Glomerular visceral epithelial cell (primary cell): ENCODE measurements at regions not wholly inside any gene's neighbourhood (a gene's known extent, or its start where the extent isn't known, plus 50 kb on each side); places are given as distances from the start of the nearest gene placed in this dataset.
"Not testable (repeated sequence)": the region's sequence is repeated elsewhere in the genome, so short reads cannot be mapped to it uniquely, and the experiment has no call there.

Source experiments
- DNase-seq: peaks from one replicate; pipeline ENCODE4 v3.0.0-alpha.2; 2016; ENCODE audit errors: extremely low spot score

- DNase-seq, result not testable (repeated sequence)
Measured at GRCh38 chrX:31014474-31014873, 57.4 kb downstream of the FTHL17 start.

DNA sequence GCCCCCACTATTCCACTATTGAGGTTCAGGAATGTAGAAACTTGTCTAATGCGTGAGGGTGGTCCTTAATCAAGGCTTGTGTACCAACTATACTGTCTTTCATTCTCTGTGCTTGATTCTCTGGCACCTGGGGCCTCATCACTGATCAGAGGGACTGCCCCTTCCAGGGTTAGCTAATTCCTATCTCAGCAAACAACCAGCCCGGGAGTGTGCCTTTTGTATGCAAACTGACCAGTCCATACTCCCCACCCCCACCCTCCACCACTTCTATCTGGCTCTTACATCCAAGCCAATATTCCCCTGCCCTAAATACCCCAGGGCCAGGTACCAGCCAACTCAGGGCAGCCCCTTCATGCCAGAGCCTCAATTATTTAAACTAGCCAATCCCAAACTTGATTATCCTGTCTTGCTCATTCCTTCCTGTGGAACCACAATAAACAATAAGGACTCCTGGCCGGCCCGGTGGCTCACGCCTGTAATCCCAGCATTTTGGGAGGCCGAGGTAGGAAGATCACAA is 59.3 kb downstream of the FTHL17 start:
- no peak for DNase-seq

- no peak for DNase-seq
Measured at GRCh38 chrX:31007321-31007720, 64.5 kb downstream of the FTHL17 start.

- DNase-seq, result no peak
Measured at GRCh38 chrX:31006027-31006426, 65.8 kb downstream of the FTHL17 start.

DNA sequence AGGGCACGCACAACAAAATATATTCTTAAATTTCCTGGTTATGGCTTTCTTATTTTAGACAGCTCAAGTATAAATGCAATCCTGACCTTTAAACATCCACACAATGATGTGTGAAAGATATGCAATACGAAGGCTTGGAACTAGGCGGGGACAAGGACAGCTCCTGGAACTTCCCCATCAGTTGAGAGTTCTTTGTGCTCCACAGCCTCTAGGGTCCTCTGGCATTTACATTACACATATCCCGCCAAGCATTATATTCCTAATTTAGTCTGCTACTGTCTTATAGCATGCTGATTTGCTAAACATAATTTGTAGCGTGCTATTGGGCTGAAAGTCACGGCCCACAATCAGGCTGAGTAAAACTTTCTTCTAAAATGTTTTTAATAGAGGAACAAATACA is 74.4 kb downstream of the FTHL17 start:
- no peak for DNase-seq

GRCh38 chrX:30995705-30996104 is 76.1 kb downstream of the FTHL17 start:
- no peak for DNase-seq

DNA sequence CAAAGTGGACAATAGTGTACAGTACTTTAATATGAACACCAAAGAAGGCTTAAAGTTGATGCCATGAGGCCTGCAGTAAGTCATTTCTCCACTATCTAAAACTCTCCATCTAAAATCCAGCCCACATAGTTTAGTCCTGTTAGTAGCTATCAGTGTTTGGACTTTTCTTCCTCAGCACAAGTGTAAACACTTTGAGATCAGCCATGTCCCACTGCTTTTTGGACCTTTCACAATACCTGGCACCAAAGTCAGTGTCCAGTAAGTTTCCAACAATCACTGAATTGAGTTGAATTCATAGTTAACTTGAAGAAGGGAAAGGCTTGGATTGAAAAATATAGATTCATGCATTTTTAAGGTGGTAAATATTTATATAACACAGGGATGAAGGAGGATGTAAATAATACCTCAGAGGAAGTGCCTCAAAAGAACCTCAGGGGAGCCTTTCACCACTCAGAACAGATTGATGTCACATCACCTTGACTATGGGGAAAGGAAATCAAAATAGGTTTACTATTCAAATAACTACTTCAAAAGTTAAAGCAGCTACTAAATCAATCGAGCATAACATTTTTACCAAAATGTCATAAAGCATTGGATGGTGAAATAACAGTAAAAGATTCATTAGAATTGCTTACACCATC is 76.7 kb downstream of the FTHL17 start:
- DNase-seq, result no peak

- not testable (repeated sequence) for DNase-seq
Measured at GRCh38 chrX:30994018-30994417, 77.8 kb downstream of the FTHL17 start.

DNA sequence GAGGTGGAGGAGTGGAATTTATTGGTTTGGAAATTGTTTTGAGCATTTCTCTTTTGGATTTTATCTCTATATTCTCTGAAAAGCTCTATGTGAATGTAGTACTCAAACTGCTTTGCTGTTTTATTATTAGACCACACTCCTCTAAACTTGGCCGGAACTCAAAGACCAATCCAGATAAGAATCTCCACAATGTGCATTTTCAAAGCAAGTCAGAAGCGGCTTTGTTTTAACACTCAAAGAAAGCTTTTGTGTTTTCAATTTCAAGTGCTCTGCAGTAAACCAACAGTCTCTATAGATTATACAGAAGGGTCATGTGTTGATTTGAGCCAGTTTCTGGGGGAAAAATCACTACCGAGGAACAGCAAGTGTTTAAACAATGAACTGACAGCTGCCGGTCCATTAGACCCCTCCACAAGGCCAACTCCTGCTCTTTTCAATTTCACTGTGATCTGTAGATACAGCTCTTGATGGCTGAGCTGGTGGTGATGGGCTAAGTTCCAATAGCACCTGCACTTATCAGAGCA is 79.4 kb downstream of the FTHL17 start:
- no peak for DNase-seq

- DNase-seq, result no peak
Measured at GRCh38 chrX:30990361-30990760, 81.5 kb downstream of the FTHL17 start.

DNA sequence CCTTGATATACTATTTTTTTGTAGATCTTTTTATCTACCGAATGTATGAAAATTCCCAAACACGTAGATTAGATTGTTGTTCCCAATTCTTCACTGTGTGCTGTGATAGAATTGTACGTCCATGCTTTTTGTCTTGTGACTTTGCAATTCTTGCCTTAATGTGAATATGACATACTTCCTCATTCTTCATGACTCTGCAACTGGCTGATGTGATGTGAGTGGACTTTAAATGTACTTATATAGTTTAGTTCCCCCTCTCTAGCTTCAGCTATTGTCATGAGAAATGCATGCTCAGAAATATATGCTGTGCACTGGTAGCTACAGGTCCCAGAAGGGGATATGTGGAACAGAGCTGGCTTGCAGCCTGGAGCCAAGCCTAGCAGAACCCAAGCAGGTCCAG is 89.4 kb downstream of the FTHL17 start:
- DNase-seq, result no peak

DNA sequence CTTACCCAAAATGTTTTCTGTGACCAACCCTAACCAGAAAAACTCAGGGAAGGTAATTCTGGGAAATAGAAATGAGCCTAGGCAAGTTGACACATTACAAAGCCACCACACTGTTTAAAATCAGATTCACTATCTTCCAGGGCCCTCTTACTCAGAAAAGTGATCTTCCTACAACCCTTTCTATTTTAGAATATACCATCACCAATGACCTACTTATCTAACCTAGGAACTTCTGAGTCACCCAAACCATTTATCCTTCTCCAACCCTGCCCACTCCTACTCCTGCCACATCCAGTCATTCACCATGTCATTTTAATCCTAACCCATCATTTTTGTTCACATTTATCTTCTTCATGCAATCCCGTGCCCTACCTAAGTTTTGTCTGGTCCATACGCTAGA is 89.9 kb downstream of the FTHL17 start:
- no peak for DNase-seq

- no peak for DNase-seq
Measured at GRCh38 chrX:30979271-30979670, 90.2 kb upstream of the TAB3 start.

- no peak for DNase-seq
Measured at GRCh38 chrX:30975467-30975866, 86.4 kb upstream of the TAB3 start.

- no peak for DNase-seq
Measured at GRCh38 chrX:30973784-30974427, 84.9 kb upstream of the TAB3 start.

GRCh38 chrX:30971774-30972603 is 82.9 kb upstream of the TAB3 start:
- DNase-seq, result peak; percentile 8

DNA sequence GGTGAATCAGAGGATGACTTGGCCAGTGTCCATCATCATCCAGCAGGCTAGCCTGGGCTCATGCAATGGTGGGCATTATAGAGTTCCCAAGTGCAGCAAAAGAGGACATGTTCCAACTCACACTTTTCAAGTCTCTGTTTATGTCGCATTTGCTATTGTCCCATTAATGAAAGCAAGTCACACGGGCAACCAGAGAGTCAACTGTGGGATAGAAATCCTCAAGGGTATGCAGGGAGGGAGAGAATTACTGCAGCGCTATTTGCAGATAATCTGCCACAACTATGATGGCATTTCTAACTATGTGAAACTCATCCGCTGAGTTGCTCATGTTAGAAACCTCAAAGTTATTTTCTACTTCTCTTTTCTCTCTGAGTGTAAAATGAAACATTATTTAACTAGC is 78.5 kb upstream of the TAB3 start:
- peak; percentile 0 for DNase-seq

DNA sequence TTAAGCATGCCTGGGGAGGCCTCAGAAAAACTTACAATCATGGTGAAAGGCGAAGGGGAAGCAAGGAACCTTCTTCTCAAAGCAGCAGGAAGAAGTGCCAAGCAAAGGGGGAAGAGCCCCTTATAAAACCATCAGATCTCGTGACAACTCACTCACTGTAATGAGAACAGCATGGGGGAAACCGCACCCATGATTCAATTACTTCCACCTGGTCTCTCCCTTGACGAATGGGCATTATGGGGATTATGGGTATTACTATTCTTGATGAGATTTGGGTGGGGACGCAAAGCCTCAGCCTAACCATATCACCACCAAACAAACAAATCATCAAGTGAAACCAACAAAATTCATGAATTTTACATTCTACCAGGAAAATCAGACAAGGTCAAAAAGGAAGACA is 76.7 kb upstream of the TAB3 start:
- no peak for DNase-seq

DNA sequence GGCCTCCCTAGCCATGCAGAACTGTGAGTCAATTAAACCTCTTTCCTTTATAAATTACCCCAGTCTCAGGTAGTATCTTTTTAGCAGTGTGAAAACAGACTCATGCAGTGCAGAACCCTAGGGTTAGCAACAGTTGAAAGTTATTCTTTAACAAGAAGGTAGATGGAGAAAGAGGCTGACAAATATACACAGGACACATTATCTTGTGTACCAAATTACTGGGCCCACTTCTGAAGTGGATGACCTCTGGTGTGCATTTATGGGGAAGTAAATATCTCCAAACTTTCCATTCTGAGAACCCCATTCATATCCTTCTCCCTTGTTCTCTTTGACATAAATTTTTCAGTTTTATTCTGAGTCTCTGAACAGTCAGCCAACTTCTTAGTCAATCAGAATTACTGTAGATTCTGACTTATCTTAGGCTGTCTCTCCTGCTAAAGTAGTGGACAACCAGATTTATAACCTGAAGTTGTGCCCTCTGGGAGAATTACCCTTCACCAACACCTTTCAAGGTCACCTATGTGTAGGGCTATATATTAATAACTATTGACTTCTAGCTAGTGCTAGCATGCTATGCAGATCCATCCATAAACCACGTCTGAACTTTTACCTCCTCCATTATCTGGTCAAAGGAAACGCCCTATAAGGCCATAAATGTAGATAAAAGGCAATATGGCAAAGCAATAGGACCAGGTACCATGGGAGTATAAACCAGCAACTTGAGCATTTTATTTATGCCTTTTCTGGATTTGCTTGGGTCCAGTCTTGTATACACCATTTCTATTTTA is 72.5 kb upstream of the TAB3 start:
- DNase-seq, result no peak

DNA sequence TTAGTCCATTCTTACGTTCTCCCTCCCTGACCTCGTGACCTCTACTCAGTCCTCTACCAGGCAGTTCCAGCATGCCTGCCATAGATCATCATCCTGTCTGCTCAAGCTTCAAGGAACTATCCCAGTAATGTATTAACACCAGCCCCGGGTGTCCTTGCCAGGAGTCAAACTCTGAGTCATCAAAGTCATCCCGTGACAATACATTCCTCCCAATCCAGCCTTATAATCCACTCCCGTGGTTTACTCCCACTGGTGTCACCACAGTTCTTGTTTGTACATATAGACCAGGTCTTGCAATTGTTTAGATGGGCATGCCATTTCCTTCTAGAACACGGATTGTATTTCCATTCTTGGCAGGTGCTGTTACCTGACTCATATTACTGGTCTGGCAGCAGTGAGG is 68.7 kb upstream of the TAB3 start:
- DNase-seq, result peak; percentile 77

DNA sequence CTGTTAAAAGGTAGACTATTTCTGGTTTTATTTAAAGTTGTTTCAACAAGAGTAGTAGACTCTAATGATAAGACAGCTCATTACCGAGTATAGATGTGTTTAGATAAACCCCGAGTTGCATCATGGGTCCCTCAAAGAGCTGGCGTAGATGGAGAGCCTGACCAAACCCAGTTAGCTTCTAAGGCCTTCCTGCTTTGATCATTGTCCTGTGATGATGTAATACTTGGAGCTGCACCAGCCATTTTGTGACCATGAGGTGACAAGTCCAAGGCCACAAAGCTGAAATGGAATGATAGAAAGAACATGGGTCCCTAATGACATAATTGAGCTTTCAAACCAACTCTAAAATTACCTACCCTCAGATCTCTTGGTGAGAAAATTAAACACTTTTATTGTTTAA is 66.6 kb upstream of the TAB3 start:
- no peak for DNase-seq

DNA sequence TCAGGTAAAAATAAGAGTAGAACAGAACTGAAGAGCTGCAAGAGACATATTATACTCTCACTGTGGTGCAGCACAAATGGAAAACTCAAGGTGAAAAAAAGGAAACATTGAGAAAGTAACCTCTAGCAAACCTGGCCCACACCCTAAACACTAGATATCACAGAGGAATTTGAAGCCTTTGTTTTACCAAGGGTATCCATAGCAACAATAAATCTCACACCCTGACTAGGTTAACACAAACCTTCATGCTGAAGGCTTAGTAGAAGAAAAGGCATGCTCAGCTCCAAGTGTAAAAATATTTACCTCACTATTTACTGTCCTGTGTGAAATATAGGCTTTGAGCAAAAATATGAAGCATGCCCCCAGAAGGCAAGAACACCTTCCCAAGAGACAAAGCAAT is 61.9 kb upstream of the TAB3 start:
- DNase-seq, result no peak
